Cardiac septum (tissue), 1 donor: ENCODE measurements at regions not wholly inside any gene's neighbourhood (a gene's known extent, or its start where the extent isn't known, plus 50 kb on each side); places are given as distances from the start of the nearest gene placed in this dataset.
"Not testable (repeated sequence)": the region's sequence is repeated elsewhere in the genome, so short reads cannot be mapped to it uniquely, and the experiment has no call there.

ENCODE experiments used
- DNase-seq: peaks from one replicate; pipeline ENCODE4 v3.0.0-alpha.2; 2020; ENCODE audit warnings: low spot score
- intact Hi-C: fragments of 100-400 bp; cut with DNase I; formaldehyde crosslinking; loops from one replicate; pipeline ENCODE4 v1.14.0; 2022
- donor health status: DM: no; HTN: no; CAD: no.

- no peak for DNase-seq
- intact Hi-C loops: no loop called here
Observed at GRCh38 chr11:22456993-22457762, 119.0 kb downstream of the SLC17A6 start.

- intact Hi-C loops: no loop called here
- no peak for DNase-seq
Observed at GRCh38 chr11:22454461-22455090, 116.4 kb downstream of the SLC17A6 start.

GRCh38 chr11:22449441-22449840, 111.3 kb downstream of the SLC17A6 start:
- DNase-seq: no peak
- intact Hi-C loops: no loop called here

GRCh38 chr11:22444076-22444475, 105.9 kb downstream of the SLC17A6 start:
- no peak for DNase-seq
- intact Hi-C loops: no loop called here

- intact Hi-C loops: no loop called here
- DNase-seq: no peak
Observed at GRCh38 chr11:22441831-22442230, 103.7 kb downstream of the SLC17A6 start.

GRCh38 chr11:22435582-22435981, 97.4 kb downstream of the SLC17A6 start:
- DNase-seq, intact Hi-C loops: not testable (repeated sequence)

- intact Hi-C loops: no loop called here
- no peak for DNase-seq
Observed at GRCh38 chr11:22433517-22433916, 95.3 kb downstream of the SLC17A6 start.

GRCh38 chr11:22433094-22433455, 94.9 kb downstream of the SLC17A6 start:
- intact Hi-C loops: no loop called here
- DNase-seq: no peak

- intact Hi-C loops: no loop called here
- peak; percentile 74 for DNase-seq
Observed at GRCh38 chr11:22432291-22433093, 94.3 kb downstream of the SLC17A6 start.

GRCh38 chr11:22431106-22431505, 92.9 kb downstream of the SLC17A6 start:
- no peak for DNase-seq
- intact Hi-C loops: no loop called here

- DNase-seq: no peak
- intact Hi-C loops: no loop called here
Observed at GRCh38 chr11:22430639-22431038, 92.5 kb downstream of the SLC17A6 start.

- no peak for DNase-seq
- intact Hi-C loops: no loop called here
Observed at GRCh38 chr11:22430141-22430541, 92.0 kb downstream of the SLC17A6 start.
